PC-3 (cell line): ENCODE measurements at regions not wholly inside any gene's neighbourhood (a gene's known extent, or its start where the extent isn't known, plus 50 kb on each side); places are given as distances from the start of the nearest gene placed in this dataset.

Experiments used
- ATAC-seq: fragments of 200-7000 bp; cut with Tn5 transposase; 2 replicates; pipeline ENCODE4 v1.9.1; 2020; ENCODE audit warnings: mild to moderate bottlenecking, moderate library complexity
- BruUV-seq: library from RNA; stranded (reverse); fragments of 400-500 nt; replicated peaks from 2 replicates; lab custom pipeline; 2021; lab: Mats Ljungman, UMichigan
- CTCF ChIA-PET: fragments of 300-600 bp; sonication (Branson Sonifier 250); formaldehyde crosslinking; loops from one replicate; lab custom pipeline; 2022; ENCODE audit warnings: antibody characterized with exemption; lab: Charles Lee
- POLR2A ChIA-PET: fragments of 300-600 bp; sonication (Branson Sonifier 250); formaldehyde crosslinking; loops from one replicate; lab custom pipeline; 2022; ENCODE audit warnings: antibody characterized with exemption; ENCODE audit not compliant: unreplicated experiment; lab: Charles Lee
- DNase-seq: peaks from one replicate; pipeline ENCODE4 v3.0.0-alpha.2; 2015
- H2AFZ ChIP-seq: fragments of 300-600 bp; sonication (generic); 2 replicates; pipeline ENCODE4 v1.6.0; 2016; ENCODE audit warnings: antibody characterized with exemption, low read length
- H3F3A ChIP-seq: fragments of 300-600 bp; sonication (generic); one replicate; pipeline ENCODE4 v1.6.0; 2017; ENCODE audit warnings: antibody characterized with exemption, low read length, control low read depth, mild to moderate bottlenecking; ENCODE audit not compliant: unreplicated experiment
- H3K27ac ChIP-seq: fragments of 300-600 bp; sonication (generic); 2 replicates; pipeline ENCODE4 v1.5.1; 2016; ENCODE audit warnings: mild to moderate bottlenecking, low read length
- H3K27me3 ChIP-seq: fragments of 300-600 bp; sonication (generic); 2 replicates; pipeline ENCODE4 v1.6.1; 2016; ENCODE audit warnings: low read length, mixed read lengths
- H3K36me3 ChIP-seq: fragments of 300-600 bp; sonication (generic); 2 replicates; pipeline ENCODE4 v1.6.1; 2016; ENCODE audit warnings: low read depth, mixed run types, low read length, mixed read lengths
- H3K4me1 ChIP-seq: fragments of 300-600 bp; sonication (generic); 2 replicates; pipeline ENCODE4 v1.5.1; 2016; ENCODE audit warnings: low read length; ENCODE audit not compliant: insufficient read depth
- H3K4me2 ChIP-seq: fragments of 300-600 bp; sonication (generic); 2 replicates; pipeline ENCODE4 v1.6.0; 2016; ENCODE audit warnings: low read length
- H3K4me3 ChIP-seq: fragments of 300-600 bp; sonication (generic); 2 replicates; pipeline ENCODE4 v1.5.1; 2016; ENCODE audit warnings: mild to moderate bottlenecking, low read length, mixed read lengths
- H3K79me2 ChIP-seq: fragments of 300-600 bp; sonication (generic); 2 replicates; pipeline ENCODE4 v1.6.1; 2017; ENCODE audit warnings: low read length, mixed read lengths
- H3K9ac ChIP-seq: fragments of 300-600 bp; sonication (generic); 2 replicates; pipeline ENCODE4 v1.6.0; 2016; ENCODE audit warnings: mild to moderate bottlenecking, low read length
- H3K9me2 ChIP-seq: fragments of 300-600 bp; sonication (generic); replicated peaks from 2 replicates; pipeline ENCODE4 v1.6.1; 2016; ENCODE audit warnings: mixed run types, low read length, mixed read lengths
- H3K9me3 ChIP-seq: fragments of 300-600 bp; sonication (generic); 2 replicates; pipeline ENCODE4 v1.6.1; 2016; ENCODE audit warnings: low read length, mixed read lengths
- H4K20me1 ChIP-seq: fragments of 300-600 bp; sonication (generic); 2 replicates; pipeline ENCODE4 v1.6.1; 2016; ENCODE audit warnings: low read length, mixed read lengths
- CTCF ChIP-seq: fragments of 300-600 bp; sonication (generic); conservative IDR thresholded peaks from 2 replicates; pipeline ENCODE4 v1.5.1; 2017; ENCODE audit warnings: antibody characterized with exemption, low read depth, mild to moderate bottlenecking, low read length
- EZH2 ChIP-seq: fragments of 300-600 bp; sonication (generic); IDR thresholded peaks from one replicate; pipeline ENCODE4 v1.6.1; 2017; ENCODE audit warnings: antibody characterized with exemption, mild to moderate bottlenecking, low read length; ENCODE audit not compliant: unreplicated experiment
- EZH2phosphoT487 ChIP-seq: fragments of 300-600 bp; sonication (generic); IDR thresholded peaks from 2 replicates; pipeline ENCODE4 v1.6.1; 2018; ENCODE audit warnings: mild to moderate bottlenecking, antibody characterized with exemption, low read length, borderline replicate concordance
- intact Hi-C: fragments of 100-400 bp; cut with micrococcal nuclease; formaldehyde crosslinking; loops from 2 replicates; pipeline ENCODE4 v1.9.0; 2023

GRCh38 chr15:100704281-100705055, 102.1 kb downstream of the ASB7 start:
- BruUV-seq, result TSS peak; percentile 95
- no peak overlapping the region for H3K4me3 ChIP-seq

DNA sequence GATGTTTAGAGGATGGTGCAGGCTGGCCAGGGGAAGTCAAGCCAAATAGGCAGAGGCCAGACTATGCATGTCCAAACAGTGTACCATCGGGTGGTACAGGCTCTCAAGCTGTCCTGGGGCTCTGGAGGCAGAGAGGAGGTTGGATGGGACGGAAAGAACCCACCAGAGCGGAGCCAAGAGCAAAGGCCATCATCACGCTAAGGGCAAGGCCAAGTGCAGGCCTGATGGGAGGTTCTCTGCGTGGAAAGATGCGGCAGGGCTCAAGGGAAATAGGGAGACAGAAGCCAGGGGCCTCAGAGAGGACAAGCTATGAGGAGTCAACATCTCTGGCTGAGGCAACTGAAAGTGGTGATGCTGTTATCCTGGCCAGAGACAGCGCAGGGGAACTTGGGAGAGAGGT, 102.7 kb downstream of the ASB7 start:
- Histone ChIP-seq H4K20me1 (no peaks in the 10 kb centered on the region), H3K9me3 (no peaks in the 10 kb centered on the region), H3K79me2 (no peaks in the 10 kb centered on the region), H3K9me2 (no peaks in the 10 kb centered on the region), H3F3A (no peaks in the 10 kb centered on the region), H2AFZ (no peak overlapping the region), H3K4me3 (no peak overlapping the region), H3K36me3 (no peaks in the 10 kb centered on the region), H3K4me2 (peak overlapping the region; percentile 13; the same call in 1 of the 2 replicates), H3K9ac (peak overlapping the region; percentile 79), H3K27me3 (no peaks in the 10 kb centered on the region), H3K27ac (peak overlapping the region; percentile 98), H3K4me1 (peaks cover 27% of the 10 kb centered on the region)
- TF ChIP-seq EZH2phosphoT487, result no peak
- TF ChIP-seq EZH2, result no peak
- TF ChIP-seq CTCF, result no peak
- no peak for DNase-seq
- ATAC-seq, result no peak; the same call in 1 of the 2 replicates
- intact Hi-C loops, result no loop called here
- TSS peak; percentile 58 for BruUV-seq
- CTCF ChIA-PET, result no interaction called here
- POLR2A ChIA-PET, result no interaction called here

More at GRCh38 chr15:100704281-100705055, 102.1 kb downstream of the ASB7 start:
- intact Hi-C loops, result no loop called here
- CTCF ChIA-PET, result no interaction called here
- Histone ChIP-seq H3K27me3 (no peaks in the 10 kb centered on the region), H3F3A (no peaks in the 10 kb centered on the region), H3K9me3 (no peaks in the 10 kb centered on the region), H3K36me3 (no peaks in the 10 kb centered on the region), H3K9ac (peak overlapping the region; percentile 85), H3K27ac (peak overlapping the region; percentile 98), H3K79me2 (no peaks in the 10 kb centered on the region), H3K4me1 (peaks cover 27% of the 10 kb centered on the region), H4K20me1 (no peaks in the 10 kb centered on the region), H3K9me2 (no peaks in the 10 kb centered on the region), H2AFZ (no peak overlapping the region), H3K4me2 (peak overlapping the region; percentile 13; the same call in 1 of the 2 replicates)
- POLR2A ChIA-PET, result no interaction called here
- TF ChIP-seq EZH2phosphoT487, result no peak
- no peak for TF ChIP-seq EZH2
- TF ChIP-seq CTCF, result no peak
- DNase-seq (peak; percentile 97), ATAC-seq (peak; percentile 94)

DNA sequence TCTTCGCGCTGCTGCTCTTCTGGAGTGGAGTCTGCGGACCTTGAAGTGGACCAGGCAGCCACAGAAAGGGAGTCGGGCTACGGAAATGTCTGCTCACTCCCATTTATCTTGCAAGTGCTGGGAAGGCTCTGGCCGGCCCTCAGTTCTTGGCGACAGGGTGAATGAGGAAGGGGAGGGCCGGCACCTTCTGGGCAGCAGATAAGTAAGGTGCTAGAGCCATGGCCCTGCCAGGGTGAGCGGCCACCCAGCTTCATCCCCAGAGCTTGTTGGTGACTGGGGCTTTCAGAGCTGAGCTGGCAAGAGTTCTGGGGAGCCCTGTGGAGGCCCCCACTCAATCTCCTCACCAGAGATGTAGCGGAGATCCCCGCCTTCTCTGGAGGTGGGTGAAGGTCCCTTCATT, 103.5 kb downstream of the ASB7 start:
- Histone ChIP-seq H2AFZ (no peak overlapping the region), H3K9me2 (no peaks in the 10 kb centered on the region), H3K4me1 (peaks cover 27% of the 10 kb centered on the region), H3K9me3 (no peaks in the 10 kb centered on the region), H3K9ac (no peak overlapping the region), H3F3A (no peaks in the 10 kb centered on the region), H3K36me3 (no peaks in the 10 kb centered on the region), H3K79me2 (no peaks in the 10 kb centered on the region), H3K27ac (peak overlapping the region; percentile 98), H3K4me2 (no peak overlapping the region), H3K4me3 (no peak overlapping the region), H4K20me1 (no peaks in the 10 kb centered on the region), H3K27me3 (no peaks in the 10 kb centered on the region)
- no peak for DNase-seq
- no TSS peak for BruUV-seq
- no peak for ATAC-seq
- intact Hi-C loops, result no loop called here
- CTCF ChIA-PET, result no interaction called here
- TF ChIP-seq EZH2 (no peak), CTCF (no peak), EZH2phosphoT487 (no peak)
- POLR2A ChIA-PET, result no interaction called here
